Ovary (tissue), 7 donors: ENCODE measurements at regions not wholly inside any gene's neighbourhood (a gene's known extent, or its start where the extent isn't known, plus 50 kb on each side); places are given as distances from the start of the nearest gene placed in this dataset.

Experiments
- DNase-seq, 5 donors: peaks; one replicate each; pipeline ENCODE4 v3.0.0-alpha.2; 2019 to 2020
- H3K27ac ChIP-seq, 2 donors: fragments of 200-600 bp; one replicate each; pipeline versions ENCODE4 v1.5.1 to v1.8.0; 2019 to 2022
- H3K27me3 ChIP-seq: fragments of 200-600 bp; one replicate; pipeline ENCODE4 v1.8.0; 2022
- H3K36me3 ChIP-seq: fragments of 200-600 bp; sonication (generic); one replicate; pipeline ENCODE4 v1.5.1; 2019
- H3K4me1 ChIP-seq: one replicate; pipeline ENCODE4 v1.8.1; 2013; ENCODE audit warnings: mild to moderate bottlenecking, moderate library complexity; ENCODE audit not compliant: insufficient read depth
- H3K4me3 ChIP-seq: fragments of 200-600 bp; sonication (generic); one replicate; pipeline ENCODE4 v1.5.1; 2017
- H3K9me3 ChIP-seq, 2 donors: fragments of 200-600 bp in 1 of 2; sonication (generic) in 1 of 2; one replicate each; pipeline versions ENCODE4 v1.5.1 to v1.8.1; 2013 to 2019; ENCODE audit warnings: mild to moderate bottlenecking in 1 of 2, moderate library complexity in 1 of 2
- EP300 ChIP-seq: sonication (generic); formaldehyde crosslinking; IDR thresholded peaks from one replicate; pipeline ENCODE4 v1.6.1; 2017; ENCODE audit warnings: antibody characterized with exemption
- POLR2A ChIP-seq: fragments of 450-650 bp; IDR thresholded peaks from one replicate; pipeline ENCODE4 v1.6.1; 2017; ENCODE audit warnings: antibody characterized with exemption, mild to moderate bottlenecking, moderate library complexity
- WGBS, 3 donors: extraction: QIAGEN DNeasy Blood & Tissue Kit in 1 of 3; methylation state at CpG; one replicate each; pipeline versions ENCODE4 v1.1.5 to v1.1.7; 2013 to 2017; 5-methylcytosine and 5-hydroxymethylcytosine counted together
- intact Hi-C, 4 donors: fragments of 100-400 bp; cut with DNase I; formaldehyde crosslinking; loops; one replicate each; pipeline versions ENCODE4 v1.11.0 to v1.15.1; 2022 to 2023
- TF ChIP-seq, protein P1 (sequence below), 3 donors: fragments of 450-650 bp in 2 of 3; fragments of 200-600 bp in 1 of 3; IDR thresholded peaks; one replicate each; pipeline versions ENCODE4 v1.5.1 to v1.8.0; 2016 to 2022; ENCODE audit warnings: antibody characterized with exemption in 3 of 3, mild to moderate bottlenecking in 1 of 3
- donor health status: DM: no; HTN: no; CAD: no; lungs with moderate emphysema.
- donor health status: DM: no; HTN: no; CAD: no.
- donor health status: Bipolar disorder and iron deficiency.
- donor health status: DM: no; HTN: no; CAD: no.
- donor health status: DM: yes; HTN: yes; CAD: no.

- H3K27me3 ChIP-seq = no peaks in the 10 kb centered on the region
- H3K27ac ChIP-seq = no peak overlapping the region
- no peaks in the 10 kb centered on the region for H3K9me3 ChIP-seq
- H3K36me3 ChIP-seq = no peaks in the 10 kb centered on the region
- H3K4me1 ChIP-seq = no peaks in the 10 kb centered on the region
- DNase-seq = no peak
- intact Hi-C loops = no loop called here
- H3K4me3 ChIP-seq = no peak overlapping the region
- TF ChIP-seq, protein P1, sequence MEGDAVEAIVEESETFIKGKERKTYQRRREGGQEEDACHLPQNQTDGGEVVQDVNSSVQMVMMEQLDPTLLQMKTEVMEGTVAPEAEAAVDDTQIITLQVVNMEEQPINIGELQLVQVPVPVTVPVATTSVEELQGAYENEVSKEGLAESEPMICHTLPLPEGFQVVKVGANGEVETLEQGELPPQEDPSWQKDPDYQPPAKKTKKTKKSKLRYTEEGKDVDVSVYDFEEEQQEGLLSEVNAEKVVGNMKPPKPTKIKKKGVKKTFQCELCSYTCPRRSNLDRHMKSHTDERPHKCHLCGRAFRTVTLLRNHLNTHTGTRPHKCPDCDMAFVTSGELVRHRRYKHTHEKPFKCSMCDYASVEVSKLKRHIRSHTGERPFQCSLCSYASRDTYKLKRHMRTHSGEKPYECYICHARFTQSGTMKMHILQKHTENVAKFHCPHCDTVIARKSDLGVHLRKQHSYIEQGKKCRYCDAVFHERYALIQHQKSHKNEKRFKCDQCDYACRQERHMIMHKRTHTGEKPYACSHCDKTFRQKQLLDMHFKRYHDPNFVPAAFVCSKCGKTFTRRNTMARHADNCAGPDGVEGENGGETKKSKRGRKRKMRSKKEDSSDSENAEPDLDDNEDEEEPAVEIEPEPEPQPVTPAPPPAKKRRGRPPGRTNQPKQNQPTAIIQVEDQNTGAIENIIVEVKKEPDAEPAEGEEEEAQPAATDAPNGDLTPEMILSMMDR (IDR thresholded peaks at IDR 0.05) = no peak
- no peak for TF ChIP-seq EP300
- no peak for TF ChIP-seq POLR2A
- WGBS, 3 donors = 51 to 79% (median 69%) methylated on average over 4 of the region's 4 CpGs
These were observed 333.8 kb downstream of the DMRT2 start for GRCh38 chr9:1383899-1384455.

DNA sequence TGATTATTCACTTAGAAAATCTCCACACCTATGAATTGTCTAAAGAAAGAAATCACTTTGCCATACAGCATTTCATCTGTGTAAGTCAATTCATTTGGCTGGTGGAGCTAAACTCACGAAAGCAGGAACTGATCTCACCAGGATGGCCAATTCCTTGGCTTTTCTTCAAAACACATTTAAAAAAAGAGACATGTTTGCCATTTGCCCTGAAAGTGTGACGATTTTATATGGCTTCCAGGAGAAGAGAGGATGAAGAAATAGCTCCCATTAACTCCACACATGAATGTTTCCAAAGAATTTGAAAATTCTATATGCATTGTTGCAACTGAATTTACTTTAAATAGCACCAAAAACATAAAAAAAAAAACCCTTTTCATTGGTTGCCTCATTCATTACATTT is 334.7 kb downstream of the DMRT2 start:
- H3K4me3 ChIP-seq = no peak overlapping the region
- H3K27me3 ChIP-seq = no peaks in the 10 kb centered on the region
- intact Hi-C loops = no loop called here
- no peaks in the 10 kb centered on the region for H3K9me3 ChIP-seq
- DNase-seq = no peak
- H3K36me3 ChIP-seq = no peaks in the 10 kb centered on the region
- H3K4me1 ChIP-seq = no peaks in the 10 kb centered on the region
- no peak overlapping the region for H3K27ac ChIP-seq
- whole genome bisulfite sequencing, 3 donors = 65 to 77% (median 70%) methylated on average over 2 of the region's 2 CpGs
- TF ChIP-seq EP300 (no peak), POLR2A (no peak)
- TF ChIP-seq, protein P1 (IDR thresholded peaks at IDR 0.05) = no peak

- H3K27ac ChIP-seq = no peak overlapping the region
- no peaks in the 10 kb centered on the region for H3K36me3 ChIP-seq
- WGBS, 3 donors = 72 to 75% (median 73%) methylated on average over 4 of the region's 4 CpGs
- TF ChIP-seq, protein P1 (IDR thresholded peaks at IDR 0.05) = no peak
- TF ChIP-seq EP300 (no peak), POLR2A (no peak)
- H3K9me3 ChIP-seq = no peaks in the 10 kb centered on the region
- no peak for DNase-seq
- intact Hi-C loops = no loop called here
- H3K27me3 ChIP-seq = no peaks in the 10 kb centered on the region
- no peaks in the 10 kb centered on the region for H3K4me1 ChIP-seq
- H3K4me3 ChIP-seq = no peak overlapping the region
These were observed 336.3 kb downstream of the DMRT2 start for GRCh38 chr9:1386420-1386819.

- TF ChIP-seq, protein P1 (IDR thresholded peaks at IDR 0.05) = no peak
- TF ChIP-seq POLR2A = no peak
- no peaks in the 10 kb centered on the region for H3K9me3 ChIP-seq
- H3K4me3 ChIP-seq = no peak overlapping the region
- no peak for DNase-seq
- WGBS, 3 donors = 62 to 68% (median 62%) methylated on average over 4 of the region's 4 CpGs
- no peaks in the 10 kb centered on the region for H3K4me1 ChIP-seq
- no peaks in the 10 kb centered on the region for H3K27me3 ChIP-seq
- no peaks in the 10 kb centered on the region for H3K36me3 ChIP-seq
- no peak overlapping the region for H3K27ac ChIP-seq
- intact Hi-C loops = no loop called here
These were observed 338.1 kb downstream of the DMRT2 start for GRCh38 chr9:1388216-1388615.
